ENCODE measurements at regions not wholly inside any gene's neighbourhood (a gene's known extent, or its start where the extent isn't known, plus 50 kb on each side); places are given as distances from the start of the nearest gene placed in this dataset.
"Not testable (repeated sequence)": the region's sequence is repeated elsewhere in the genome, so short reads cannot be mapped to it uniquely, and the experiment has no call there.

DNA sequence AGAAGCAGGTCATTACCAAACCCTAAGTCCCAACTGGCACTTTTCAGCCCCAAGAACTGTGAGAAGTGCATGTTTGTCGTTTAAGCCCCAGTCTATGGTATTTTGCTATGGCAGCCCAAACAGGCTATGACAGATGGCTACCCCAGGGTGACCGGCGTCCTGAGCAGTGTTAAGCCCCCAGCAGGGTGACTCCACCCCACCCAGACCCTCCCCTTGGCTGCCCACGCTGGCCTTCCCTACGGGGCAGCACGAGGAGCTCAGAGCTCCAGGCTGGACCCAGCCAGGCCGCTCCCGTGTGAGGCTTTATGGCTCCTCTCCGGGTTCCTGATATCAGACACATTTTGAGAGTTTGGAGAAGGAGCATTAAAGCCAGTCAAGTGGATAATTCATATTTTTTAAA, 684.0 kb downstream of the PTPRU start:
- intact Hi-C loops (cut with DNase I) = no loop called here
- Histone ChIP-seq H3K27ac (ENCODE audit: low read depth in 1 of 2, low read length in 2 of 2) (no peak overlapping the region), H3K36me3 (ENCODE audit: control insufficient read depth in 1 of 2, insufficient read depth in 2 of 2, low read length in 1 of 2) (no peaks in the 10 kb centered on the region), H3K9me3 (ENCODE audit: control insufficient read depth, low read length) (no peaks in the 10 kb centered on the region), H3K4me3 (ENCODE audit: low read length in 2 of 2) (no peak overlapping the region), H3K4me1 (ENCODE audit: control insufficient read depth in 1 of 2, insufficient read depth in 2 of 2, low read length in 2 of 2) (no peaks in the 10 kb centered on the region), H3K27me3 (ENCODE audit: control insufficient read depth in 1 of 2, insufficient read depth in 2 of 2, low read length in 1 of 2) (no peaks in the 10 kb centered on the region)
- no peak for ATAC-seq (ENCODE audit: low FRiP score)
- WGBS, 2 donors = 72 to 74% methylated on average over 9 of the region's 9 CpGs
- peak in 1 of 2 donors; percentile 23 for DNase-seq

DNA sequence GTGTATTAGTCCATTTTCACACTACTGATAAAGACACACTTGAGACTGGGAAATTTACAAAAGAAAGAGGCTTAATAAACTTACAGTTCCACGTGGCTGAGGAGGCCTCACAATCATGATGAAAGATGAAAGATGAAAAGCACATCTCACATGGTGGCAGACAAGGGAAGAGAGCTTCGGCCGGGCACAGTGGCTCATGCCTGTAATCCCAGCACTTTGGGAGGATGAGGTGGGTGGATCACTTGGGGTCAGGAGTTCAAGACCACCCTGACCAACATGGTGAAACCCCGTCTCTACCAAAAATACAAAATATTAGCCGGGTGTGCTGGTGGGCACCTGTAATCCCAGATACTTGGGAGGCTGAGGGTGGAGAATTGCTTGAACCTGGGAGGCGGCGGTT, 682.7 kb downstream of the PTPRU start:
- H3K27me3 ChIP-seq (ENCODE audit: control insufficient read depth in 1 of 2, insufficient read depth in 2 of 2, low read length in 1 of 2); H3K4me3 ChIP-seq (ENCODE audit: low read length in 2 of 2); H3K9me3 ChIP-seq (ENCODE audit: control insufficient read depth, low read length); intact Hi-C loops (cut with DNase I); H3K4me1 ChIP-seq (ENCODE audit: control insufficient read depth in 1 of 2, insufficient read depth in 2 of 2, low read length in 2 of 2); ATAC-seq (ENCODE audit: low FRiP score); H3K36me3 ChIP-seq (ENCODE audit: control insufficient read depth in 1 of 2, insufficient read depth in 2 of 2, low read length in 1 of 2); H3K27ac ChIP-seq (ENCODE audit: low read depth in 1 of 2, low read length in 2 of 2): not testable (repeated sequence)
- 88 to 89% methylated on average over 7 of the region's 7 CpGs for WGBS, 2 donors
- DNase-seq = peak in 1 of 2 donors; percentile 11

DNA sequence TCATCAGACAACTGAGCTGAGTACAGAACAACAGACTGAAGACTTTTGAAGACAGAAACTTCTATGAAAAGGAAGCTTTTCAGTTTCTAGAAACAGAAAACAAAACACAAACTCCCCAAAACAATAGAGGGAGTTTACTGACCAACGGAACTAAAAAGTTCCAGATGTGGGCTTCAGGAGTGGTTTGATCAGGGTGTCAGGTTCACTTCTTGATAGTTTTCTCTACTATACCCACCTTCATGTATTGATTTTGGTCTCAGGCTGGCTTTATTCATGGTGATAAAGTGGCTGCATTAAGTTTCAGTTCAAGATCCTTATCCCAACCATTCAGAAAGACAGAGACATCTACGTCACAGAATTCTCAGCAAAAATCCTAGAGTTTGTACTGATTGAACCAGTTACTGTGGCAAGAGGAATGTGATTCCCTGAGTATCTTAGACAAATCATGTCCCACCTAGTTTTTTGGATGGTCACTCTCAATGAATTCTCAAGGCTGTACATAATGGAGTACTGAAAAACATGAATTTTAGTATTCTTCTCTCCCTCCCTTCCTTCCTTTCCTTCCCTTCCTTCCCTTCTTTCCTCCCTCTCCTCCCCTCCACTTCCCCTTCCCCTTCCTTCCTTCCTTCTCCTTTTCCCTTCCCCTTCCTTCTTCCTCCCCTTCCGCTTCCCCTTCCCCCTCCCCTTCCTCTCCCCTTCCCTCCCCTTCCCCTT, 680.5 kb downstream of the PTPRU start:
- H3K4me1 ChIP-seq (ENCODE audit: control insufficient read depth in 1 of 2, insufficient read depth in 2 of 2, low read length in 2 of 2) = no peaks in the 10 kb centered on the region
- no peaks in the 10 kb centered on the region for H3K36me3 ChIP-seq (ENCODE audit: control insufficient read depth in 1 of 2, insufficient read depth in 2 of 2, low read length in 1 of 2)
- no peak overlapping the region for H3K27ac ChIP-seq (ENCODE audit: low read depth in 1 of 2, low read length in 2 of 2)
- intact Hi-C loops (cut with DNase I) = no loop called here
- WGBS, 2 donors = 92% methylated on average over 3 of the region's 3 CpGs
- H3K27me3 ChIP-seq (ENCODE audit: control insufficient read depth in 1 of 2, insufficient read depth in 2 of 2, low read length in 1 of 2) = no peaks in the 10 kb centered on the region
- no peak overlapping the region for H3K4me3 ChIP-seq (ENCODE audit: low read length in 2 of 2)
- H3K9me3 ChIP-seq (ENCODE audit: control insufficient read depth, low read length) = no peaks in the 10 kb centered on the region
- ATAC-seq (ENCODE audit: low FRiP score) = no peak
- no peak for DNase-seq

DNA sequence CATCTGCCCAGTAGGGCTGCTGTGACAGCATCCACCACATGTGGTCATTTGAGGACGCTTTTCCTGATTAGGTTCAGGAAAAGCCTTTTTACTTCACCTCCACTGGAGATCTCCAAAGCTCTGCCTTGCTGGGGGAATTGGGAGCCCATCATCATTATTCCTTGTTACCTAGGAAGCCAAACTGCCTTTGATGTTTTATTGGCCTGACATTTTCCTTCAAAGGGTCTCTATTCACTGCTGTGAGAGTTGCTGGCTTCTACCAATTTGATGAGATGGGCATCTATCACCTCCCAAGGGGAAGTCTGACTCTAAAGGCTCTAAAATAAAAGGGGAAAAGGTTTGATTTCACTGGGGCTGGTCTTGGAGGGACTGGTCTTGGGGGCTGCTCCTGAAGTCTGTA, 678.6 kb downstream of the PTPRU start:
- Histone ChIP-seq H3K4me1 (ENCODE audit: control insufficient read depth in 1 of 2, insufficient read depth in 2 of 2, low read length in 2 of 2) (no peaks in the 10 kb centered on the region), H3K27ac (ENCODE audit: low read depth in 1 of 2, low read length in 2 of 2) (no peak overlapping the region), H3K4me3 (ENCODE audit: low read length in 2 of 2) (no peak overlapping the region), H3K9me3 (ENCODE audit: control insufficient read depth, low read length) (no peaks in the 10 kb centered on the region), H3K36me3 (ENCODE audit: control insufficient read depth in 1 of 2, insufficient read depth in 2 of 2, low read length in 1 of 2) (no peaks in the 10 kb centered on the region), H3K27me3 (ENCODE audit: control insufficient read depth in 1 of 2, insufficient read depth in 2 of 2, low read length in 1 of 2) (no peaks in the 10 kb centered on the region)
- ATAC-seq (ENCODE audit: low FRiP score) = no peak
- intact Hi-C loops (cut with DNase I) = loop anchor here in 1 of 2 donors (5.0 kb wide), 1 partner anchor 172 kb away; no protein-coding TSS in a partner anchor
- DNase-seq = no peak
- WGBS, 2 donors = 0 to 7% methylated on average over 1 of the region's 1 CpG

DNA sequence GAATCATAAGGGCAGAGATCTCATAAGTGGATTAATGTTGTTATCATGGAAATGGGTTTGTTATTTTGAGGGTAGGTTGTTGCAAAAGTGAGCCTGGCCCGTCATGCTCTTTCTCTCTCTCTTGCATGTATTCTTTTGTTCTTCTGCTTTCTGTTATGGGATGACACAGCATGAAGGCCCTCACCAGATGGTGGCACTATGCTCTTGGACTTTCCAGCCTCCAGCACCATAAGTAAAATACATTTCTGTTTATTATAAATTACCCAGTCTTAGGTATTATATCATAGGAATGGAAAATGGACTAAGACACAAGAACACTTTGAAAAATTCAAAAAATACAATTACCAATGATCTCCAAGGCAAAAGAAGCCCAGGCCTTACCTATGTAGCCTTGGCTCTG, 676.1 kb downstream of the PTPRU start:
- Histone ChIP-seq H3K27me3 (ENCODE audit: control insufficient read depth in 1 of 2, insufficient read depth in 2 of 2, low read length in 1 of 2) (no peaks in the 10 kb centered on the region), H3K9me3 (ENCODE audit: control insufficient read depth, low read length) (no peaks in the 10 kb centered on the region), H3K36me3 (ENCODE audit: control insufficient read depth in 1 of 2, insufficient read depth in 2 of 2, low read length in 1 of 2) (no peaks in the 10 kb centered on the region), H3K27ac (ENCODE audit: low read depth in 1 of 2, low read length in 2 of 2) (no peak overlapping the region), H3K4me3 (ENCODE audit: low read length in 2 of 2) (no peak overlapping the region), H3K4me1 (ENCODE audit: control insufficient read depth in 1 of 2, insufficient read depth in 2 of 2, low read length in 2 of 2) (no peaks in the 10 kb centered on the region)
- DNase-seq (no peak), ATAC-seq (ENCODE audit: low FRiP score) (no peak)
- intact Hi-C loops (cut with DNase I) = loop anchor here in 1 of 2 donors (5.0 kb wide), 1 partner anchor 175 kb away; no protein-coding TSS in a partner anchor
- 36 to 62% methylated on average over 1 of the region's 1 CpG for WGBS, 2 donors

DNA sequence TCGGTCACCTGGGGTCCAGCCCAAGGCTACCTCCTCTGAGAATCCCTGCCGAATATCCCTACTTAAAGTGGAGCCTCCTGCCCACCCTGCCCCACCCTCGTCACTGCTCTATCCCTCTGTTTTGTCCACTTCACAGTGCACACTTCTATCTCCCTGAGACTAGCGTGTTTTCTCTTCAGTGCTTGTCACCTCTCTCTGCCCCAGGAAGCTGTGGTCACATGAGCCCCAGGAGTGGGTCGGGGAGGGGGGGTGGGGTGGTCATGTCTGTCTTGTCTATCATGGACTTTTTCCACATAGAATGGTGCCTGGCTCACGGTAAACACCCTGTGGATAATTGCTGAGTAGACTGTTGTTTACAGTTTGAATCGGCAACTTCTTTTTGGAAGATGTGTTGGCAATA, 673.6 kb downstream of the PTPRU start:
- 50% methylated on average over 7 of the region's 7 CpGs for WGBS, 2 donors
- no peak overlapping the region for H3K4me3 ChIP-seq (ENCODE audit: low read length in 2 of 2)
- DNase-seq = peak in 1 of 2 donors; percentile 3
- H3K9me3 ChIP-seq (ENCODE audit: control insufficient read depth, low read length) = no peaks in the 10 kb centered on the region
- H3K27me3 ChIP-seq (ENCODE audit: control insufficient read depth in 1 of 2, insufficient read depth in 2 of 2, low read length in 1 of 2) = no peaks in the 10 kb centered on the region
- H3K36me3 ChIP-seq (ENCODE audit: control insufficient read depth in 1 of 2, insufficient read depth in 2 of 2, low read length in 1 of 2) = no peaks in the 10 kb centered on the region
- intact Hi-C loops (cut with DNase I) = loop anchor here in 1 of 2 donors (5.0 kb wide), 1 partner anchor 177 kb away; no protein-coding TSS in a partner anchor
- no peak for ATAC-seq (ENCODE audit: low FRiP score)
- no peaks in the 10 kb centered on the region for H3K4me1 ChIP-seq (ENCODE audit: control insufficient read depth in 1 of 2, insufficient read depth in 2 of 2, low read length in 2 of 2)
- H3K27ac ChIP-seq (ENCODE audit: low read depth in 1 of 2, low read length in 2 of 2) = no peak overlapping the region

DNA sequence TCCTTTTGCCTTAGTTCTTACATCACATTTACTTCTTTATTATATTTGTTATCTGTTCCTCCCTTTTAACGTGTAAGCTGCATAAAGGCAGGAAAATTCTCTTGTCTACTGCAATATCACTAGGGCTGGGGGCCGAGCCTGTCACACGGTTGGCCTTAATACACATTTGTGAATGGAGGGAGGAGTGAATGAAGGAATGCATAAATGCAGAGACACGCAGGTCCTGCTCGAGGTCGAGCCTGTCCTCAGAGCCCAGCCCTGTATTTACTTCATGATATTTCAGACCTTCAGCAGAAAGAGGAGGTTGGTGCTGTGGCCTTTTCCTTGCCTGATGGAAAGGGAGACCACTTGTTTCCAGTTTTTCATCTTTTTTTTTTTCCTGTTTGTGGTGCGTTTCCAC, 671.3 kb downstream of the PTPRU start:
- Histone ChIP-seq H3K9me3 (ENCODE audit: control insufficient read depth, low read length) (no peaks in the 10 kb centered on the region), H3K27me3 (ENCODE audit: control insufficient read depth in 1 of 2, insufficient read depth in 2 of 2, low read length in 1 of 2) (no peaks in the 10 kb centered on the region), H3K27ac (ENCODE audit: low read depth in 1 of 2, low read length in 2 of 2) (no peak overlapping the region), H3K4me1 (ENCODE audit: control insufficient read depth in 1 of 2, insufficient read depth in 2 of 2, low read length in 2 of 2) (no peaks in the 10 kb centered on the region), H3K36me3 (ENCODE audit: control insufficient read depth in 1 of 2, insufficient read depth in 2 of 2, low read length in 1 of 2) (no peaks in the 10 kb centered on the region), H3K4me3 (ENCODE audit: low read length in 2 of 2) (no peak overlapping the region)
- intact Hi-C loops (cut with DNase I) = no loop called here
- ATAC-seq (ENCODE audit: low FRiP score) (no peak), DNase-seq (peak in 1 of 2 donors; percentile 23)
- 73 to 74% methylated on average over 7 of the region's 7 CpGs for WGBS, 2 donors

DNA sequence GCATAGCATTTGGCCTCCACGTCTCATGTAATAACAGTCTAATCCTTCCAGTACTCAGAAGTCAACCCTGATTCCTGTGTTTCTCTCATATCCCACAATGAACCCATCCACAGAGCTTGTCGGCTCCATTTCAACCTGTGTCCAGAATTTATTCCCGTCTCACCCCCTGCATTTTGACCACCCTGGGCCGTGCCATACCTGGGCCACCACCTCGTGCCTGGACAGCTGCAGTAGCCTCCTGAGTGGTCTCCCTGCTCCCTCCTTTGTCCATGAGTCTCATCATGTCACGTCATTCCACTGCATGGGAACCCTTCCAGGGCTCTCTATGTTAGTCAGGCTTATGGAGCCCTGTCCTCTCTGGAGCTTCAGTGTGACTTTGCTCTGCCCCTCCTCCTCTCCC, 670.6 kb downstream of the PTPRU start:
- intact Hi-C loops (cut with DNase I) = no loop called here
- Histone ChIP-seq H3K4me1 (ENCODE audit: control insufficient read depth in 1 of 2, insufficient read depth in 2 of 2, low read length in 2 of 2) (no peaks in the 10 kb centered on the region), H3K27me3 (ENCODE audit: control insufficient read depth in 1 of 2, insufficient read depth in 2 of 2, low read length in 1 of 2) (no peaks in the 10 kb centered on the region), H3K27ac (ENCODE audit: low read depth in 1 of 2, low read length in 2 of 2) (no peak overlapping the region), H3K36me3 (ENCODE audit: control insufficient read depth in 1 of 2, insufficient read depth in 2 of 2, low read length in 1 of 2) (no peaks in the 10 kb centered on the region), H3K9me3 (ENCODE audit: control insufficient read depth, low read length) (no peaks in the 10 kb centered on the region), H3K4me3 (ENCODE audit: low read length in 2 of 2) (no peak overlapping the region)
- ATAC-seq (ENCODE audit: low FRiP score) (no peak), DNase-seq (peak in 1 of 2 donors; percentile 57)
- WGBS, 2 donors = 83 to 85% methylated on average over 6 of the region's 6 CpGs

DNA sequence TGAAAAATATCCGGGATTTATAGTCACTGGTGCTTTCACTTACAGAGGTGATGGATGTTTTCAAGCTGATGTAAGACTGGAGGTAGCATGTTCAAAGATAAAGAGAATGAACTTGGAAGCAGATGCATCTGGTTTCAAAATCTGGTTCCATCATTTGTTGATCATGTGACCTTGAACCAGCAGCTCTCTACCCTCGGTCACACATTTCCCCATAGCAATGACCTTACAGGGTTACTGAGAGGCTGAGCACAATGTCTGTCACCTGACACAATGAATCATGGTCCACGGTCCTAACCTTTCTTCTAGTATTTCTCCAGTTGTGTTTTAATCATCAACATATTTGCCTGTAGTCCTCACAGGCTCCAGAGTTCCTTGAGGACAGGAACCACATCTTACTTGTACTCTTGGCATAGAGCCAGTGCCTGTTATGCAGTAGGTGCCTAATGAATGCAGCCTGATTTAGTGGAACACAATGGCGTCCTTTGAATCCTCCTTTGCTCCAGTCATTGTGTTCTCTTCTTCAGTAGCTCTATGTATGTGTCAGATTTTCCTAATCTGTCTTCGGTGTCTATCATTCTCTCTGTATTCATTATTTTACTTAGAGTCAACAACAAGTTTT, 667.3 kb downstream of the PTPRU start:
- DNase-seq (no peak), ATAC-seq (ENCODE audit: low FRiP score) (no peak)
- Histone ChIP-seq H3K4me1 (ENCODE audit: control insufficient read depth in 1 of 2, insufficient read depth in 2 of 2, low read length in 2 of 2) (no peaks in the 10 kb centered on the region), H3K4me3 (ENCODE audit: low read length in 2 of 2) (no peak overlapping the region), H3K9me3 (ENCODE audit: control insufficient read depth, low read length) (no peaks in the 10 kb centered on the region), H3K27ac (ENCODE audit: low read depth in 1 of 2, low read length in 2 of 2) (no peak overlapping the region), H3K36me3 (ENCODE audit: control insufficient read depth in 1 of 2, insufficient read depth in 2 of 2, low read length in 1 of 2) (no peaks in the 10 kb centered on the region), H3K27me3 (ENCODE audit: control insufficient read depth in 1 of 2, insufficient read depth in 2 of 2, low read length in 1 of 2) (no peaks in the 10 kb centered on the region)
- intact Hi-C loops (cut with DNase I) = no loop called here
- WGBS, 2 donors = 73 to 74% methylated on average over 5 of the region's 5 CpGs

Data from aorta (tissue), 5 donors.